OCI-LY7 (cell line): ENCODE measurements at regions not wholly inside any gene's neighbourhood (a gene's known extent, or its start where the extent isn't known, plus 50 kb on each side); places are given as distances from the start of the nearest gene placed in this dataset.

Experiments used
- BruUV-seq: library from RNA; stranded (reverse); fragments of 400-500 nt; replicated peaks from 2 replicates; lab custom pipeline; 2021; lab: Mats Ljungman, UMichigan
- CTCF ChIA-PET: fragments of 300-600 bp; sonication (Branson Sonifier 250); formaldehyde crosslinking; loops from one replicate; lab custom pipeline; 2022; ENCODE audit warnings: antibody characterized with exemption; ENCODE audit not compliant: unreplicated experiment; lab: Charles Lee
- POLR2A ChIA-PET: fragments of 300-600 bp; sonication (Branson Sonifier 250); formaldehyde crosslinking; loops from one replicate; lab custom pipeline; 2022; ENCODE audit warnings: antibody characterized with exemption; lab: Charles Lee
- DNase-seq: peaks from one replicate; pipeline ENCODE4 v3.0.0-alpha.2; 2015; ENCODE audit warnings: low spot score
- H2AFZ ChIP-seq: fragments of 200-600 bp; sonication (generic), shearing (Covaris generic); 2 replicates; pipeline ENCODE4 v1.6.1; 2014; ENCODE audit warnings: mild to moderate bottlenecking, antibody characterized with exemption, low read length, moderate library complexity
- H3K27ac ChIP-seq: fragments of 200-600 bp; sonication (generic); 2 replicates; pipeline ENCODE4 v1.5.1; 2014; ENCODE audit warnings: mixed run types, low read depth, mild to moderate bottlenecking, moderate library complexity, low read length, inconsistent platforms; ENCODE audit not compliant: poor library complexity, severe bottlenecking
- H3K36me3 ChIP-seq: fragments of 200-600 bp; sonication (generic); 2 replicates; pipeline ENCODE4 v1.6.1; 2014; ENCODE audit warnings: mild to moderate bottlenecking, antibody characterized with exemption, low read length, moderate library complexity, mixed read lengths; ENCODE audit not compliant: insufficient read depth
- H3K4me1 ChIP-seq: fragments of 200-600 bp; sonication (generic); 2 replicates; pipeline ENCODE4 v1.5.1; 2014; ENCODE audit warnings: mild to moderate bottlenecking, low read length; ENCODE audit not compliant: insufficient read depth, poor library complexity, severe bottlenecking
- H3K4me2 ChIP-seq: fragments of 200-600 bp; sonication (generic); 2 replicates; pipeline ENCODE4 v1.6.1; 2014; ENCODE audit warnings: mild to moderate bottlenecking, low read length
- H3K4me3 ChIP-seq: fragments of 200-600 bp; sonication (generic); 2 replicates; pipeline ENCODE4 v1.5.1; 2014; ENCODE audit warnings: mild to moderate bottlenecking, low read depth, low read length; ENCODE audit not compliant: poor library complexity, severe bottlenecking
- H3K79me2 ChIP-seq: fragments of 200-600 bp; sonication (generic); 2 replicates; pipeline ENCODE4 v1.6.1; 2016; ENCODE audit warnings: low read depth, mild to moderate bottlenecking, low read length, moderate library complexity, mixed read lengths; ENCODE audit not compliant: insufficient read depth
- H3K9me2 ChIP-seq: fragments of 200-600 bp; sonication (generic); 2 replicates; pipeline ENCODE4 v1.6.1; 2016; ENCODE audit warnings: mild to moderate bottlenecking, low read length, mixed read lengths; ENCODE audit not compliant: insufficient read depth
- H3K9me3 ChIP-seq: fragments of 200-600 bp; sonication (generic); 2 replicates; pipeline ENCODE4 v1.6.1; 2014; ENCODE audit warnings: mild to moderate bottlenecking, mixed run types, low read length, mixed read lengths
- H4K20me1 ChIP-seq: fragments of 200-600 bp; sonication (generic); 2 replicates; pipeline ENCODE4 v1.6.1; 2014; ENCODE audit warnings: mild to moderate bottlenecking, antibody characterized with exemption, low read length, moderate library complexity, mixed read lengths; ENCODE audit not compliant: insufficient read depth
- CTCF ChIP-seq: fragments of 200-600 bp; sonication (generic); conservative IDR thresholded peaks from 2 replicates; pipeline ENCODE4 v1.5.1; 2014; ENCODE audit warnings: mild to moderate bottlenecking, antibody characterized with exemption, low read length, moderate library complexity, mixed read lengths
- EZH2phosphoT487 ChIP-seq: fragments of 200-600 bp; sonication (generic); IDR thresholded peaks from 2 replicates; pipeline ENCODE4 v1.6.1; 2018; ENCODE audit warnings: low read depth, borderline replicate concordance, mild to moderate bottlenecking, mixed run types, antibody characterized with exemption, low read length, moderate library complexity, mixed read lengths
- intact Hi-C: fragments of 100-400 bp; cut with micrococcal nuclease; formaldehyde crosslinking; loops from one replicate; pipeline ENCODE4 v1.10.0; 2022; ENCODE audit not compliant: unreplicated experiment

GRCh38 chr5:74013222-74013621 is 387.2 kb downstream of the ARHGEF28 start:
- Histone ChIP-seq H3K4me2 (no peak overlapping the region), H3K4me1 (no peaks in the 10 kb centered on the region), H3K79me2 (no peaks in the 10 kb centered on the region), H3K36me3 (no peaks in the 10 kb centered on the region), H3K4me3 (no peak overlapping the region), H3K9me3 (no peaks in the 10 kb centered on the region), H3K9me2 (no peaks in the 10 kb centered on the region), H4K20me1 (no peaks in the 10 kb centered on the region), H2AFZ (no peak overlapping the region), H3K27ac (no peak overlapping the region)
- intact Hi-C loops = no loop called here
- no TSS peak for BruUV-seq
- no peak for TF ChIP-seq EZH2phosphoT487
- TF ChIP-seq CTCF = no peak
- no peak for DNase-seq
- ChIA-PET POLR2A (no interaction called here), CTCF (no interaction called here)

- ChIA-PET POLR2A (no interaction called here), CTCF (no interaction called here)
- no peak for TF ChIP-seq EZH2phosphoT487
- no peak for TF ChIP-seq CTCF
- no peak overlapping the region for H3K4me2 ChIP-seq
- H2AFZ ChIP-seq = no peak overlapping the region
- H3K27ac ChIP-seq = no peak overlapping the region
- H3K79me2 ChIP-seq = no peaks in the 10 kb centered on the region
- no peaks in the 10 kb centered on the region for H3K36me3 ChIP-seq
- BruUV-seq = no TSS peak
- DNase-seq = no peak
- intact Hi-C loops = no loop called here
- no peaks in the 10 kb centered on the region for H3K4me1 ChIP-seq
- H3K9me3 ChIP-seq = no peaks in the 10 kb centered on the region
- H4K20me1 ChIP-seq = no peaks in the 10 kb centered on the region
- no peak overlapping the region for H3K4me3 ChIP-seq
- H3K9me2 ChIP-seq = no peaks in the 10 kb centered on the region
These were observed 383.5 kb downstream of the ARHGEF28 start for GRCh38 chr5:74009502-74009901.

- CTCF ChIA-PET = no interaction called here
- POLR2A ChIA-PET = no interaction called here
- intact Hi-C loops = no loop called here
- Histone ChIP-seq H3K4me2 (no peak overlapping the region), H4K20me1 (no peaks in the 10 kb centered on the region), H3K27ac (no peak overlapping the region), H2AFZ (no peak overlapping the region), H3K4me3 (no peak overlapping the region), H3K9me2 (no peaks in the 10 kb centered on the region), H3K79me2 (no peaks in the 10 kb centered on the region), H3K36me3 (no peaks in the 10 kb centered on the region), H3K9me3 (no peaks in the 10 kb centered on the region), H3K4me1 (no peaks in the 10 kb centered on the region)
- no peak for TF ChIP-seq EZH2phosphoT487
- no peak for TF ChIP-seq CTCF
- DNase-seq = no peak
- BruUV-seq = no TSS peak
These were observed 381.2 kb downstream of the ARHGEF28 start for GRCh38 chr5:74007193-74007592.
